Right forelimb (tissue), 1 donor: ENCODE measurements at regions not wholly inside any gene's neighbourhood (a gene's known extent, or its start where the extent isn't known, plus 50 kb on each side); places are given as distances from the start of the nearest gene placed in this dataset.
"Not testable (repeated sequence)": the region's sequence is repeated elsewhere in the genome, so short reads cannot be mapped to it uniquely, and the experiment has no call there.

ENCODE experiments used
- DNase-seq: peaks from one replicate; pipeline ENCODE4 v3.0.0-alpha.2; 2018

GRCh38 chr4:59518005-59518823 lies 1681.9 kb upstream of the ADGRL3 start:
- no peak for DNase-seq

- no peak for DNase-seq
These were observed 1674.2 kb upstream of the ADGRL3 start for GRCh38 chr4:59525885-59526284.

- DNase-seq: no peak
These were observed 1664.6 kb upstream of the ADGRL3 start for GRCh38 chr4:59535541-59535940.

- no peak for DNase-seq
These were observed 1663.7 kb upstream of the ADGRL3 start for GRCh38 chr4:59536428-59536827.

GRCh38 chr4:59537246-59537886 lies 1662.8 kb upstream of the ADGRL3 start:
- DNase-seq: no peak

- no peak for DNase-seq
These were observed 1660.7 kb upstream of the ADGRL3 start for GRCh38 chr4:59539401-59539800.

GRCh38 chr4:59540311-59540710 lies 1659.8 kb upstream of the ADGRL3 start:
- DNase-seq: no peak

- no peak for DNase-seq
These were observed 1646.9 kb upstream of the ADGRL3 start for GRCh38 chr4:59553063-59553720.

GRCh38 chr4:59553721-59554091 lies 1646.4 kb upstream of the ADGRL3 start:
- no peak for DNase-seq

- not testable (repeated sequence) for DNase-seq
These were observed 1643.9 kb upstream of the ADGRL3 start for GRCh38 chr4:59556191-59556590.

- not testable (repeated sequence) for DNase-seq
These were observed 1639.9 kb upstream of the ADGRL3 start for GRCh38 chr4:59560141-59560648.

- DNase-seq: no peak
These were observed 1634.3 kb upstream of the ADGRL3 start for GRCh38 chr4:59565836-59566235.

- DNase-seq: no peak
These were observed 1629.2 kb upstream of the ADGRL3 start for GRCh38 chr4:59570860-59571476.

- no peak for DNase-seq
These were observed 1628.2 kb upstream of the ADGRL3 start for GRCh38 chr4:59571805-59572430.

GRCh38 chr4:59583845-59584568 lies 1616.1 kb upstream of the ADGRL3 start:
- no peak for DNase-seq

- no peak for DNase-seq
These were observed 1602.4 kb upstream of the ADGRL3 start for GRCh38 chr4:59597536-59598329.

- no peak for DNase-seq
These were observed 1601.9 kb upstream of the ADGRL3 start for GRCh38 chr4:59598330-59598618.

- DNase-seq: no peak
These were observed 1591.7 kb upstream of the ADGRL3 start for GRCh38 chr4:59608466-59608865.

- DNase-seq: no peak
These were observed 1587.9 kb upstream of the ADGRL3 start for GRCh38 chr4:59612235-59612634.

GRCh38 chr4:59615316-59615715 lies 1584.8 kb upstream of the ADGRL3 start:
- no peak for DNase-seq

GRCh38 chr4:59629348-59629747 lies 1570.8 kb upstream of the ADGRL3 start:
- DNase-seq: no peak
